GM13976 (cell line): ENCODE measurements at regions not wholly inside any gene's neighbourhood (a gene's known extent, or its start where the extent isn't known, plus 50 kb on each side); places are given as distances from the start of the nearest gene placed in this dataset.

Experiments
- DNase-seq: peaks from one replicate; pipeline ENCODE4 v3.0.0; 2012; ENCODE audit warnings: low spot score
- CTCF ChIP-seq: IDR thresholded peaks from 2 replicates; pipeline ENCODE4 v1.5.1; 2012; ENCODE audit warnings: borderline replicate concordance, mild to moderate bottlenecking; ENCODE audit not compliant: insufficient read depth; ENCODE audit errors: extremely low read depth, missing control alignments, control extremely low read depth
- in situ Hi-C: fragments of 300-500 bp; cut with MboI; formaldehyde crosslinking; loops from one replicate; pipeline ENCODE4 v1.12.0; 2022; ENCODE audit warnings: low sequenced_read_pairs, mixed read lengths, inconsistent platforms; ENCODE audit not compliant: unreplicated experiment

- no peak for TF ChIP-seq CTCF
- in situ Hi-C loops = no loop called here
- DNase-seq = no peak
Measured at GRCh38 chr22:46093796-46094195, 56.5 kb upstream of the PPARA start.

- no peak for DNase-seq
- TF ChIP-seq CTCF = no peak
- in situ Hi-C loops = no loop called here
Measured at GRCh38 chr22:46094676-46095075, 55.6 kb upstream of the PPARA start.

GRCh38 chr22:46096051-46096450, 54.3 kb upstream of the PPARA start:
- in situ Hi-C loops = no loop called here
- no peak for TF ChIP-seq CTCF
- DNase-seq = no peak

GRCh38 chr22:46096706-46097230, 53.6 kb upstream of the PPARA start:
- in situ Hi-C loops = no loop called here
- no peak for DNase-seq
- no peak for TF ChIP-seq CTCF

- no peak for DNase-seq
- in situ Hi-C loops = no loop called here
- TF ChIP-seq CTCF = no peak
Measured at GRCh38 chr22:46097268-46097900, 52.9 kb upstream of the PPARA start.

GRCh38 chr22:46098525-46099475, 51.5 kb upstream of the PPARA start:
- no peak for TF ChIP-seq CTCF
- DNase-seq = no peak
- in situ Hi-C loops = no loop called here
